Omental fat pad (tissue), 3 donors: ENCODE measurements at regions not wholly inside any gene's neighbourhood (a gene's known extent, or its start where the extent isn't known, plus 50 kb on each side); places are given as distances from the start of the nearest gene placed in this dataset.

ENCODE experiments used
- ATAC-seq: fragments of 150-250 bp; one replicate; pipeline ENCODE4 v1.9.1; 2016; ENCODE audit warnings: mild to moderate bottlenecking, moderate library complexity; ENCODE audit not compliant: low FRiP score
- DNase-seq: peaks from one replicate; pipeline ENCODE4 v3.0.0-alpha.2; 2019; ENCODE audit warnings: low spot score
- TF ChIP-seq, protein P1 (sequence below), 3 donors: fragments of 450-650 bp; IDR thresholded peaks; one replicate each; pipeline ENCODE4 v1.5.1; 2016 to 2017; ENCODE audit warnings: antibody characterized with exemption in 3 of 3, mild to moderate bottlenecking in 3 of 3, moderate library complexity in 2 of 3

DNA sequence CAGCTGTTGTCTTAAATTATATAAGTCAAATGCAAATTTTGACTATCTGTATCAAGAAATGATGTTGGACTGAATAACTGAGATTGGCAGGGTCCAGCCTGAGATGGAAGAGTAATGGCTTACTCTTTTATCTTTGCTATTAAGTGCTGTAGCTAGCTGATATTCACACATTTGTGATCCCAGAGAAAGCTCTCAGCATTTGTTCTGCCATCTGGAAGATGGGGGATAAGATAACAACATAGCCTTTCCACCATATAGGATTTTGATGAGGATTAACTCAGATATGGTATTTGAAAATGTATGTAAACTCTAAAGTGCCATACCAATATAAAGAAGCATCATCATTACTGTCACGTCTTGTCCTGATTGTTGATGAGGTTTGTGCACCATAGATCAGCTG is 1063.2 kb upstream of the TENM4 start:
- TF ChIP-seq, protein P1, sequence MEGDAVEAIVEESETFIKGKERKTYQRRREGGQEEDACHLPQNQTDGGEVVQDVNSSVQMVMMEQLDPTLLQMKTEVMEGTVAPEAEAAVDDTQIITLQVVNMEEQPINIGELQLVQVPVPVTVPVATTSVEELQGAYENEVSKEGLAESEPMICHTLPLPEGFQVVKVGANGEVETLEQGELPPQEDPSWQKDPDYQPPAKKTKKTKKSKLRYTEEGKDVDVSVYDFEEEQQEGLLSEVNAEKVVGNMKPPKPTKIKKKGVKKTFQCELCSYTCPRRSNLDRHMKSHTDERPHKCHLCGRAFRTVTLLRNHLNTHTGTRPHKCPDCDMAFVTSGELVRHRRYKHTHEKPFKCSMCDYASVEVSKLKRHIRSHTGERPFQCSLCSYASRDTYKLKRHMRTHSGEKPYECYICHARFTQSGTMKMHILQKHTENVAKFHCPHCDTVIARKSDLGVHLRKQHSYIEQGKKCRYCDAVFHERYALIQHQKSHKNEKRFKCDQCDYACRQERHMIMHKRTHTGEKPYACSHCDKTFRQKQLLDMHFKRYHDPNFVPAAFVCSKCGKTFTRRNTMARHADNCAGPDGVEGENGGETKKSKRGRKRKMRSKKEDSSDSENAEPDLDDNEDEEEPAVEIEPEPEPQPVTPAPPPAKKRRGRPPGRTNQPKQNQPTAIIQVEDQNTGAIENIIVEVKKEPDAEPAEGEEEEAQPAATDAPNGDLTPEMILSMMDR (IDR thresholded peaks at IDR 0.05) = no peak
- no peak for DNase-seq
- ATAC-seq = no peak

DNA sequence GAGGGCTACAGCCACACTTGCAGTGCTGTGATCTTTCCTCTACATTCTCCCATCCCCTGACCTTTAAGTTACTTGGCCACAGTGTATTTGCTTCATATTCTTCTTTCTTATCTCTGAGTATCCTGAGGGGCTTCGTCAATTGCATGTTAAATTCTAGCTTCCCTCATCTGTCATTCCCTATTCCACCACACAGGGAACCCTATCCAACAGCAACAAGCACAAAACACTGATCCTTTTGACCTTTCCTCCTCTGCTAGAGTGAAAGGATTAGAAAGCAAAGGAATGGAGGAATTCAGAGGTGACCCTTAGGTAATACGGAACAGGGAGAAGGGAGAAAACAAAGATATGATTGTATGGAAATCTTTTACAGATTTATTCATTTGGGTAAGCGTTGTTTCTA is 1061.7 kb upstream of the TENM4 start:
- no peak for ATAC-seq
- DNase-seq = no peak
- TF ChIP-seq, protein P1 (IDR thresholded peaks at IDR 0.05) = no peak

DNA sequence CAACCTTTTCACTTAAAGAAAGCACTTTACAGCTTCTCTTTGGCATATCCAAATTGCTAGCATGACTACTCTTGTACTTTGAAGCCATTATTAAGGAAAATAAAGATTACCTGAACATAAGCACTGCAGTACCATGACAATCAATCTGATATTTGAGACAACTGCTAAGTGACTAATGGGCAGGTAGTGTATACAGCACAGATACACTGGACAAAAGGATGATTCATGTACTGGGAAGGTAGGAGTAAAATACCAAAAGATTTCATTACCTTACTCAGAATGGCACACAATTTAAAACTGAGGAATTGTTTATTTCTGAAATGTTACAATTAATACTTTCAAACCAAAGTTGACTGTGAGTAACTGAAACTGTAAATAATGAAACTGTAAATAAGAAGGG is 1054.3 kb upstream of the TENM4 start:
- DNase-seq (no peak), ATAC-seq (no peak)
- TF ChIP-seq, protein P1 (IDR thresholded peaks at IDR 0.05) = no peak

DNA sequence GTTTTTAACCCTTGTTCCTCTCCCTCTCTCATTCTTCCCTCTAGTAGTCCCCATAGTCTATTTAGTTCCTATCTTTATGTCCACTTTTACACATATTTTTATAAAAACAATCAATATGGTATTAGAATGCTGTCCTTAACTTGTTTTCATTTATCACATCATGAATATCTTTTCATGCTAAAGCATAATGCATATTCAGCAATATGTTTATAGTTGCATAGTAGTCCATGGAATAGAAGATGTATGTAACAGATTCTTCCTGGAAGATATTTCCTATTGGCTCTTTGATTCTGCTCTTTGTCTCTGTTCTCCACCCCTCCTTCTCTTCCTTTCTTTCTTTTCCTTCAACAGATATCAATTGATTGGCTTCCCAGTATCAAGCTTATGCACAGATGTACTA is 1047.1 kb upstream of the TENM4 start:
- DNase-seq (no peak), ATAC-seq (no peak)
- TF ChIP-seq, protein P1 (IDR thresholded peaks at IDR 0.05) = no peak

DNA sequence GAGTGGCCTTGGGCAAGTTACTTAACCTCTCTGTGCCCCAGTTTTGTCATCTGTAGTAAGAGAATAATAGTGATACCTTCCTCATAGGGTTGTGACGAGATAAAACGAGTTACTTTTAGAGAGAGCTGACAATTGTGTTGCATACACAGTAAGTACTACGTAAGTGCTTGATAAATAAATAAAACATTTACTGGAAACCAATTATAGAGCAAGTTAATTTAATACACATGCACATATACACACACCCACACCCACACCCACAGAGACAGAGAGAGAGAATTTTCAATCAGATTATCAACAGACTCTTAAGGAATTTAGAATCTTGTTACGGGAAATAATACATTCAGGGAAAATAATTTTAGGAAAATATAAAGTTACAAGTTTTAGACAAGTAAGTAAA is 1045.8 kb upstream of the TENM4 start:
- DNase-seq = no peak
- TF ChIP-seq, protein P1 (IDR thresholded peaks at IDR 0.05) = no peak
- no peak for ATAC-seq

DNA sequence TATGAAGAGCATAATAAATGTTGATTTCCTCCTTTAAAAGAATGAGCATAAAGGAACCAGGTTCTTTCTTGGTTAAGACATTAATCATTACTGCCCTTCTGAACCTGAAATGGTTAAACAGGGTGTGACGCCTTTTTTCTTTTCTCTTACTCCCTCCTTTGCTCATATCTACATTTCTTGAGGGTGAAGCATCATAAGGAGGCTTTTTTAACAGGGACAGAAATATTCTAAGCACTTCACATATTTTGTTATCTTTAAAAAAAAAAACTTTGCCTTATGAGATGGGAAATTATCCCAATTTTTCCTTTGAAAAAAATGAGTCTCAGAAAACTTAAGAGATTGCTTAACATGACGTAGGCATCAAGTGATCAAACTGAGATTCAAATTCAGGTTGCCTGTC is 1036.3 kb upstream of the TENM4 start:
- ATAC-seq (no peak), DNase-seq (no peak)
- TF ChIP-seq, protein P1 (IDR thresholded peaks at IDR 0.05) = no peak

DNA sequence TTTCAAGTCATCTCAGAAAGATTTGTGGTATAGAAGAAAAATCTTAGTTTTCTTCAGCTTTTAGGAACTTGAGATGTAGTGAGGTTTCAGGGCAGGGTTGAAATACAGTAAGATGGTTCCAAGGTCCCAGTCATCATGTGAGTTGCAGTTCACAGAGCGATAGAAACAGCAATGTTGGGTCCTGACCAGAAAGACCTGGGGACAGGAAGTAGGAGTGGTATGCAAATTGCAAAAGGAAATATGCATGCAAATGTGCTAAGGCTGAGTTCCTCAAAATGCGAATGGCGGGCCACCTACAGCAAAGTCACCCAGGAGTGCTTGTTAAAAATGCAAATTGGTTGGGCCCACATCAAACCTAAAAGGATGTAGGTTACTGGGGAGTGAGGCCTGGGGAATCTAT is 1032.7 kb upstream of the TENM4 start:
- ATAC-seq (no peak), DNase-seq (no peak)
- TF ChIP-seq, protein P1 (IDR thresholded peaks at IDR 0.05) = no peak
